Keratinocyte (primary cell): ENCODE measurements at regions not wholly inside any gene's neighbourhood (a gene's known extent, or its start where the extent isn't known, plus 50 kb on each side); places are given as distances from the start of the nearest gene placed in this dataset.

ENCODE experiments used
- DNase-seq: peaks from one replicate; pipeline ENCODE4 v3.0.0-alpha.2; 2011; ENCODE audit warnings: low read depth, missing footprints, low spot score
- FAIRE-seq: peaks from 2 replicates; lab custom pipeline; 2011; peaks lifted over from hg19 to GRCh38; lab: Jason Lieb, UNC
- H2AFZ ChIP-seq: 2 replicates; pipeline ENCODE4 v1.6.0; 2012; ENCODE audit warnings: low read length, control low read depth, inconsistent platforms; ENCODE audit not compliant: control insufficient read depth
- H3K27ac ChIP-seq: 2 replicates; pipeline ENCODE4 v1.5.1; 2011; ENCODE audit warnings: low read length; ENCODE audit not compliant: control insufficient read depth, insufficient read depth
- H3K27me3 ChIP-seq: 3 replicates; pipeline ENCODE4 v1.6.0; 2011; ENCODE audit warnings: low read length; ENCODE audit not compliant: control insufficient read depth, insufficient read depth; ENCODE audit errors: extremely low read depth
- H3K36me3 ChIP-seq, 2 experiments: 2 replicates in 1 of 2; 3 replicates in 1 of 2; pipeline ENCODE4 v1.5.1; 2011; ENCODE audit warnings: low read length in 2 of 2, mild to moderate bottlenecking in 1 of 2; ENCODE audit not compliant: control insufficient read depth in 2 of 2, insufficient read depth in 2 of 2; ENCODE audit errors: extremely low read depth in 1 of 2
- H3K4me1 ChIP-seq: 3 replicates; pipeline ENCODE4 v1.5.1; 2011; ENCODE audit warnings: low read length; ENCODE audit not compliant: control insufficient read depth, insufficient read depth; ENCODE audit errors: extremely low read depth
- H3K4me2 ChIP-seq: 3 replicates; pipeline ENCODE4 v1.6.0; 2011; ENCODE audit warnings: low read depth, low read length; ENCODE audit not compliant: control insufficient read depth, insufficient read depth; ENCODE audit errors: extremely low read depth
- H3K4me3 ChIP-seq, 3 experiments: fragments of 200-600 bp in 1 of 3; sonication (generic) in 1 of 3; 2 replicates in 2 of 3; 3 replicates in 1 of 3; pipeline ENCODE4 v1.5.1; 2011 to 2016; ENCODE audit warnings: low read length in 3 of 3, mild to moderate bottlenecking in 3 of 3, control low read depth in 2 of 3, inconsistent platforms in 1 of 3, low read depth in 1 of 3, mixed read lengths in 1 of 3, mixed run types in 1 of 3, moderate library complexity in 1 of 3; ENCODE audit not compliant: control insufficient read depth in 2 of 3, insufficient read depth in 2 of 3; ENCODE audit errors: extremely low read depth in 1 of 3
- H3K79me2 ChIP-seq: 2 replicates; pipeline ENCODE4 v1.6.0; 2012; ENCODE audit warnings: low read length; ENCODE audit not compliant: control insufficient read depth, insufficient read depth
- H3K9ac ChIP-seq: 3 replicates; pipeline ENCODE4 v1.6.0; 2011; ENCODE audit warnings: low read length; ENCODE audit not compliant: control insufficient read depth, insufficient read depth; ENCODE audit errors: extremely low read depth
- H3K9me1 ChIP-seq: 3 replicates; pipeline ENCODE4 v1.6.0; 2011; ENCODE audit warnings: low read length; ENCODE audit not compliant: control insufficient read depth, insufficient read depth; ENCODE audit errors: extremely low read depth
- H3K9me3 ChIP-seq: 2 replicates; pipeline ENCODE4 v1.5.1; 2012; ENCODE audit warnings: low read depth, low read length; ENCODE audit not compliant: control insufficient read depth
- H4K20me1 ChIP-seq: 3 replicates; pipeline ENCODE4 v1.6.0; 2011; ENCODE audit warnings: low read length; ENCODE audit not compliant: control insufficient read depth, insufficient read depth; ENCODE audit errors: extremely low read depth
- EZH2 ChIP-seq: IDR thresholded peaks from one replicate; pipeline ENCODE4 v1.6.1; 2012; ENCODE audit warnings: inconsistent platforms, mild to moderate bottlenecking, low read length, moderate library complexity
- dilution Hi-C: fragments of 300-500 bp; cut with MboI; formaldehyde crosslinking; loops from one replicate; pipeline ENCODE4 v1.7.0; 2020; ENCODE audit warnings: low sequenced_read_pairs; ENCODE audit not compliant: extremely low pct_ligation_motif_present
- TF ChIP-seq, protein P1 (sequence below), 3 experiments: IDR thresholded peaks in 1 of 3; conservative IDR thresholded peaks in 1 of 3; optimal IDR thresholded peaks in 1 of 3; 2 replicates in 2 of 3; 3 replicates in 1 of 3; pipeline versions ENCODE3 to v1.5.1; 2011; ENCODE audit warnings: low read length in 3 of 3, mild to moderate bottlenecking in 3 of 3, moderate library complexity in 2 of 3, control low read depth in 1 of 3, inconsistent platforms in 1 of 3; ENCODE audit not compliant: insufficient read depth in 2 of 3; ENCODE audit errors: extremely low read depth in 1 of 3

DNA sequence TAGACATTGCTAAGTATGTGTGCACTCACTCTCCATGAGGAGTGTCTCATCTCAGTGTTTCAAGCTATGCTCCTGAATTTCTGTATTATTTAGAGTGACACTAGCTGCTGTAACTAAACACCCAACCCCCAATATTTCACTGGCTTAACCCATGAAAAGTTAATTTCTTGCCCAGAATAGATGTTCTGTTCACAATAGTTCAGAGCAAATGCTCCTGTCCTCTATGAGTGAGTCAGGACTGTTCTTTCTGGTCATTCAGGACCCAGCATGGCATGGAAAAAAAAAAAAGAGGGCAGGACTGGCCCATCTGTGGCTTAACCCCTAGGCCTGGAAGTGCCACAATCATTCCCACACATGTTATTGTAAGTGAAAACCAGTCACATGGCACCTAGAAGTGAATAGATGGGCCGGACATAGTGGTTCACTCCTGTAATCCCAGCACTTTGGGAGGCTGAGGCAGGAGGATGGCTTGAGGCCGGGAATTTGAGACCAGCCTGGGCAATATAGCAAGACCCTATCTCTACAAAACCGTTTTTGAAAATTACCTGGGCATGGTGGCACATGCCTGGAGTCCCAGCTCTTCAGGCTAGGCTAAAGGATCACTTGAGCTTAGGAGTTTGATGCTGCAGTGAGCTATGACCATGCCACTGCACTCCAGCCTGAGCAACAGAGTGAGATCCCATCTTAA is 663.6 kb downstream of the IRS1 start:
- Histone ChIP-seq H3K4me1 (peaks cover 22% of the 10 kb centered on the region), H3K9me1 (no peaks in the 10 kb centered on the region), H3K79me2 (no peaks in the 10 kb centered on the region), H3K4me2 (no peak overlapping the region), H3K9ac (no peak overlapping the region), H2AFZ (no peak overlapping the region), H3K36me3 (no peaks in the 10 kb centered on the region), H3K4me3 (no peak overlapping the region), H4K20me1 (no peaks in the 10 kb centered on the region), H3K27me3 (no peaks in the 10 kb centered on the region), H3K27ac (peak overlapping the region; percentile 88), H3K9me3 (no peaks in the 10 kb centered on the region)
- DNase-seq = no peak
- no peak for FAIRE-seq
- dilution Hi-C loops = no loop called here
- no peak for TF ChIP-seq EZH2
- TF ChIP-seq, protein P1, sequence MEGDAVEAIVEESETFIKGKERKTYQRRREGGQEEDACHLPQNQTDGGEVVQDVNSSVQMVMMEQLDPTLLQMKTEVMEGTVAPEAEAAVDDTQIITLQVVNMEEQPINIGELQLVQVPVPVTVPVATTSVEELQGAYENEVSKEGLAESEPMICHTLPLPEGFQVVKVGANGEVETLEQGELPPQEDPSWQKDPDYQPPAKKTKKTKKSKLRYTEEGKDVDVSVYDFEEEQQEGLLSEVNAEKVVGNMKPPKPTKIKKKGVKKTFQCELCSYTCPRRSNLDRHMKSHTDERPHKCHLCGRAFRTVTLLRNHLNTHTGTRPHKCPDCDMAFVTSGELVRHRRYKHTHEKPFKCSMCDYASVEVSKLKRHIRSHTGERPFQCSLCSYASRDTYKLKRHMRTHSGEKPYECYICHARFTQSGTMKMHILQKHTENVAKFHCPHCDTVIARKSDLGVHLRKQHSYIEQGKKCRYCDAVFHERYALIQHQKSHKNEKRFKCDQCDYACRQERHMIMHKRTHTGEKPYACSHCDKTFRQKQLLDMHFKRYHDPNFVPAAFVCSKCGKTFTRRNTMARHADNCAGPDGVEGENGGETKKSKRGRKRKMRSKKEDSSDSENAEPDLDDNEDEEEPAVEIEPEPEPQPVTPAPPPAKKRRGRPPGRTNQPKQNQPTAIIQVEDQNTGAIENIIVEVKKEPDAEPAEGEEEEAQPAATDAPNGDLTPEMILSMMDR (optimal IDR thresholded peaks at IDR 0.05 in 1 of 3, IDR thresholded peaks at IDR 0.05 in 1 of 3, conservative IDR thresholded peaks at IDR 0.05 in 1 of 3; ENCODE audit: extremely low read depth in 1 of 3, insufficient read depth in 2 of 3, low read length in 3 of 3) = no peak

GRCh38 chr2:226132323-226133215 is 667.1 kb downstream of the IRS1 start:
- Histone ChIP-seq H3K4me1 (peaks cover 15% of the 10 kb centered on the region), H3K27ac (no peak overlapping the region), H4K20me1 (no peaks in the 10 kb centered on the region), H3K4me2 (no peak overlapping the region), H3K9ac (no peak overlapping the region), H3K9me1 (no peaks in the 10 kb centered on the region), H3K4me3 (no peak overlapping the region), H2AFZ (no peak overlapping the region), H3K9me3 (no peaks in the 10 kb centered on the region), H3K79me2 (no peaks in the 10 kb centered on the region), H3K36me3 (no peaks in the 10 kb centered on the region), H3K27me3 (no peaks in the 10 kb centered on the region)
- no peak for DNase-seq
- no peak for TF ChIP-seq EZH2
- dilution Hi-C loops = no loop called here
- no peak for FAIRE-seq
